Skeletal muscle tissue (tissue), 3 donors: ENCODE measurements at regions not wholly inside any gene's neighbourhood (a gene's known extent, or its start where the extent isn't known, plus 50 kb on each side); places are given as distances from the start of the nearest gene placed in this dataset.
A peak's percentile ranks its signal among the peaks of the same experiment; 100 is the strongest.
"Not testable (repeated sequence)": the region's sequence is repeated elsewhere in the genome, so short reads cannot be mapped to it uniquely, and the experiment has no call there.

Source experiments
- H3K27ac ChIP-seq: one replicate; pipeline ENCODE4 v1.7.0; 2013; ENCODE audit warnings: mild to moderate bottlenecking, low read depth, low read length, inconsistent platforms
- H3K27me3 ChIP-seq, 3 donors: one replicate each; pipeline ENCODE4 v1.7.0; 2013; ENCODE audit warnings: low read length in 3 of 3; ENCODE audit not compliant: control insufficient read depth in 3 of 3, insufficient read depth in 3 of 3
- H3K36me3 ChIP-seq, 3 donors: one replicate each; pipeline ENCODE4 v1.7.0; 2013; ENCODE audit warnings: low read length in 3 of 3; ENCODE audit not compliant: control insufficient read depth in 3 of 3, insufficient read depth in 3 of 3
- H3K4me1 ChIP-seq, 3 donors: one replicate each; pipeline ENCODE4 v1.7.0; 2013; ENCODE audit warnings: low read length in 3 of 3, mild to moderate bottlenecking in 3 of 3; ENCODE audit not compliant: control insufficient read depth in 3 of 3, insufficient read depth in 3 of 3
- H3K4me3 ChIP-seq, 3 donors: one replicate each; pipeline ENCODE4 v1.7.0; 2013; ENCODE audit warnings: low read length in 3 of 3
- H3K9ac ChIP-seq, 3 donors: one replicate each; pipeline ENCODE4 v1.7.0; 2013; ENCODE audit warnings: low read length in 3 of 3, mild to moderate bottlenecking in 3 of 3, moderate library complexity in 2 of 3, low read depth in 1 of 3
- H3K9me3 ChIP-seq, 3 donors: one replicate each; pipeline ENCODE4 v1.7.0; 2013; ENCODE audit warnings: low read length in 3 of 3; ENCODE audit not compliant: control insufficient read depth in 3 of 3
- donor health status: Osteomylitis.

GRCh38 chr2:43149482-43150107 lies 76.8 kb downstream of the ZFP36L2 start:
- peaks cover 7 to 26% (median 19%) of the 10 kb centered on the region in 3 donors for H3K4me1 ChIP-seq

GRCh38 chr2:43146083-43146482 lies 80.3 kb downstream of the ZFP36L2 start:
- H3K4me3 ChIP-seq: no peak overlapping the region
- H3K36me3 ChIP-seq: no peaks in the 10 kb centered on the region
- no peak overlapping the region for H3K9ac ChIP-seq
- H3K9me3 ChIP-seq: no peaks in the 10 kb centered on the region
- no peaks in the 10 kb centered on the region for H3K27me3 ChIP-seq
- H3K27ac ChIP-seq: no peak overlapping the region
- peaks cover 0 to 3% (median 2%) of the 10 kb centered on the region in 3 donors for H3K4me1 ChIP-seq

More at GRCh38 chr2:43149482-43150107, 76.8 kb downstream of the ZFP36L2 start:
- Histone ChIP-seq H3K27me3 (no peaks in the 10 kb centered on the region), H3K36me3 (no peaks in the 10 kb centered on the region), H3K9me3 (no peaks in the 10 kb centered on the region), H3K9ac (peak overlapping the region in 1 of 3 donors; percentile 33), H3K27ac (no peak overlapping the region), H3K4me3 (no peak overlapping the region)

- no peaks in the 10 kb centered on the region for H3K9me3 ChIP-seq
- H3K4me3 ChIP-seq: no peak overlapping the region
- H3K36me3 ChIP-seq: no peaks in the 10 kb centered on the region
- peaks cover 4 to 15% (median 5%) of the 10 kb centered on the region in 3 donors for H3K4me1 ChIP-seq
- H3K27me3 ChIP-seq: no peaks in the 10 kb centered on the region
- no peak overlapping the region for H3K9ac ChIP-seq
- no peak overlapping the region for H3K27ac ChIP-seq
These were observed 82.1 kb downstream of the ZFP36L2 start for GRCh38 chr2:43144263-43144662.

GRCh38 chr2:43143756-43144155 lies 82.7 kb downstream of the ZFP36L2 start:
- peaks cover 4 to 15% (median 5%) of the 10 kb centered on the region in 3 donors for H3K4me1 ChIP-seq
- no peak overlapping the region for H3K9ac ChIP-seq
- no peak overlapping the region for H3K27ac ChIP-seq
- no peaks in the 10 kb centered on the region for H3K36me3 ChIP-seq
- H3K9me3 ChIP-seq: no peaks in the 10 kb centered on the region
- no peak overlapping the region for H3K4me3 ChIP-seq
- no peaks in the 10 kb centered on the region for H3K27me3 ChIP-seq

GRCh38 chr2:43142921-43143438 lies 83.4 kb downstream of the ZFP36L2 start:
- Histone ChIP-seq H3K4me1 (peaks cover 4 to 15% (median 6%) of the 10 kb centered on the region in 3 donors), H3K27ac (no peak overlapping the region), H3K9me3 (no peaks in the 10 kb centered on the region), H3K36me3 (no peaks in the 10 kb centered on the region), H3K27me3 (no peaks in the 10 kb centered on the region), H3K9ac (no peak overlapping the region), H3K4me3 (no peak overlapping the region)

- not testable (repeated sequence) for H3K9ac ChIP-seq, H3K27me3 ChIP-seq
- H3K4me1 ChIP-seq: peaks cover 4 to 19% (median 9%) of the 10 kb centered on the region in 3 donors
These were observed 84.7 kb downstream of the ZFP36L2 start for GRCh38 chr2:43141636-43142151.

GRCh38 chr2:43139996-43140621 lies 86.3 kb downstream of the ZFP36L2 start:
- Histone ChIP-seq H3K4me3 (no peak overlapping the region), H3K36me3 (no peaks in the 10 kb centered on the region), H3K4me1 (peaks cover 4 to 17% (median 9%) of the 10 kb centered on the region in 3 donors)

More at GRCh38 chr2:43141636-43142151, 84.7 kb downstream of the ZFP36L2 start:
- H3K36me3 ChIP-seq, H3K9me3 ChIP-seq, H3K27ac ChIP-seq, H3K4me3 ChIP-seq: not testable (repeated sequence)

GRCh38 chr2:43139501-43139900 lies 86.9 kb downstream of the ZFP36L2 start:
- H3K27me3 ChIP-seq: no peaks in the 10 kb centered on the region
- peaks cover 4 to 17% (median 9%) of the 10 kb centered on the region in 3 donors for H3K4me1 ChIP-seq
- no peak overlapping the region for H3K9ac ChIP-seq
- no peak overlapping the region for H3K27ac ChIP-seq
- no peaks in the 10 kb centered on the region for H3K36me3 ChIP-seq
- H3K9me3 ChIP-seq: no peaks in the 10 kb centered on the region
- no peak overlapping the region for H3K4me3 ChIP-seq

More at GRCh38 chr2:43139996-43140621, 86.3 kb downstream of the ZFP36L2 start:
- Histone ChIP-seq H3K27ac (peak overlapping the region; percentile 4), H3K9ac (peak overlapping the region in 1 of 3 donors; percentile 8), H3K27me3 (no peaks in the 10 kb centered on the region), H3K9me3 (no peaks in the 10 kb centered on the region)

- no peaks in the 10 kb centered on the region for H3K36me3 ChIP-seq
- H3K9me3 ChIP-seq: no peaks in the 10 kb centered on the region
- no peaks in the 10 kb centered on the region for H3K27me3 ChIP-seq
- H3K9ac ChIP-seq: no peak overlapping the region
- H3K27ac ChIP-seq: peak overlapping the region; percentile 42
- no peak overlapping the region for H3K4me3 ChIP-seq
- H3K4me1 ChIP-seq: peaks cover 13 to 21% (median 14%) of the 10 kb centered on the region in 3 donors
These were observed 88.0 kb downstream of the ZFP36L2 start for GRCh38 chr2:43138441-43138840.

GRCh38 chr2:43136876-43137275 lies 89.5 kb downstream of the ZFP36L2 start:
- peaks cover 25 to 26% (median 26%) of the 10 kb centered on the region in 3 donors for H3K4me1 ChIP-seq

More at GRCh38 chr2:43136876-43137275, 89.5 kb downstream of the ZFP36L2 start:
- H3K27ac ChIP-seq: no peak overlapping the region
- H3K4me3 ChIP-seq: no peak overlapping the region
- no peak overlapping the region for H3K9ac ChIP-seq
- H3K27me3 ChIP-seq: no peaks in the 10 kb centered on the region
- no peaks in the 10 kb centered on the region for H3K9me3 ChIP-seq
- H3K36me3 ChIP-seq: no peaks in the 10 kb centered on the region
